ENCODE measurements at regions not wholly inside any gene's neighbourhood (a gene's known extent, or its start where the extent isn't known, plus 50 kb on each side); places are given as distances from the start of the nearest gene placed in this dataset.
"Not testable (repeated sequence)": the region's sequence is repeated elsewhere in the genome, so short reads cannot be mapped to it uniquely, and the experiment has no call there.

DNA sequence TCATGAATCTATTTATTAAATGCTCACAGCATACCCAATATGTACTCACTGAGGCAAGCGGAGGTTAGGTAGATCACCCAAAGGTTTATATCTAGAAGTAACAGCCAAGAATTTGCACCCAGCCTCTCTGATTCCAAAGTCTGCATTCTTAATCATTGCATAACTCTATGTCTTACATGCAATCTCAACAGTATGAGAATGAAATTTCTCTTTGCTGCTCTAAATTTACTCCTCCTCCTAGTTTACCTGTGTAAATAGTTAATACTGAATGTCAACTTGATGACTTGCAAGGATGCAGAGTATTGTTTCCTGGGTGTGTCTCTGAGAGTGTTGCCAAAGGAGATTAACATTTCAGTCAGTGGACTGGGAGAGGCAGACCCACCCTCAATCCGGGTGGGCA is 840.6 kb downstream of the BRINP3 start:
- no peaks in the 10 kb centered on the region for H3K4me1 ChIP-seq (ENCODE audit: insufficient read depth, low read length)
- no peak overlapping the region for H3K27ac ChIP-seq (ENCODE audit: low read depth, low read length)
- H3K79me2 ChIP-seq (ENCODE audit: insufficient read depth, low read length): no peaks in the 10 kb centered on the region
- H3K9me3 ChIP-seq (ENCODE audit: low read depth, low read length): no peaks in the 10 kb centered on the region
- H3K36me3 ChIP-seq (ENCODE audit: insufficient read depth, low read length): no peaks in the 10 kb centered on the region
- no peak overlapping the region for H2AFZ ChIP-seq (ENCODE audit: low read length)
- H4K20me1 ChIP-seq (ENCODE audit: insufficient read depth, low read length): no peaks in the 10 kb centered on the region
- H3K4me3 ChIP-seq (ENCODE audit: insufficient read depth, low read length): no peak overlapping the region
- TF ChIP-seq, protein P1, sequence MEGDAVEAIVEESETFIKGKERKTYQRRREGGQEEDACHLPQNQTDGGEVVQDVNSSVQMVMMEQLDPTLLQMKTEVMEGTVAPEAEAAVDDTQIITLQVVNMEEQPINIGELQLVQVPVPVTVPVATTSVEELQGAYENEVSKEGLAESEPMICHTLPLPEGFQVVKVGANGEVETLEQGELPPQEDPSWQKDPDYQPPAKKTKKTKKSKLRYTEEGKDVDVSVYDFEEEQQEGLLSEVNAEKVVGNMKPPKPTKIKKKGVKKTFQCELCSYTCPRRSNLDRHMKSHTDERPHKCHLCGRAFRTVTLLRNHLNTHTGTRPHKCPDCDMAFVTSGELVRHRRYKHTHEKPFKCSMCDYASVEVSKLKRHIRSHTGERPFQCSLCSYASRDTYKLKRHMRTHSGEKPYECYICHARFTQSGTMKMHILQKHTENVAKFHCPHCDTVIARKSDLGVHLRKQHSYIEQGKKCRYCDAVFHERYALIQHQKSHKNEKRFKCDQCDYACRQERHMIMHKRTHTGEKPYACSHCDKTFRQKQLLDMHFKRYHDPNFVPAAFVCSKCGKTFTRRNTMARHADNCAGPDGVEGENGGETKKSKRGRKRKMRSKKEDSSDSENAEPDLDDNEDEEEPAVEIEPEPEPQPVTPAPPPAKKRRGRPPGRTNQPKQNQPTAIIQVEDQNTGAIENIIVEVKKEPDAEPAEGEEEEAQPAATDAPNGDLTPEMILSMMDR (IDR thresholded peaks at IDR 0.05; ENCODE audit: extremely low read depth, low read depth, low read length): no peak
- DNase-seq (ENCODE audit: insufficient read length, low spot score, missing footprints): no peak
- no peaks in the 10 kb centered on the region for H3K27me3 ChIP-seq (ENCODE audit: insufficient read depth, low read length)
- H3K4me2 ChIP-seq (ENCODE audit: insufficient read depth, low read length): no peak overlapping the region

DNA sequence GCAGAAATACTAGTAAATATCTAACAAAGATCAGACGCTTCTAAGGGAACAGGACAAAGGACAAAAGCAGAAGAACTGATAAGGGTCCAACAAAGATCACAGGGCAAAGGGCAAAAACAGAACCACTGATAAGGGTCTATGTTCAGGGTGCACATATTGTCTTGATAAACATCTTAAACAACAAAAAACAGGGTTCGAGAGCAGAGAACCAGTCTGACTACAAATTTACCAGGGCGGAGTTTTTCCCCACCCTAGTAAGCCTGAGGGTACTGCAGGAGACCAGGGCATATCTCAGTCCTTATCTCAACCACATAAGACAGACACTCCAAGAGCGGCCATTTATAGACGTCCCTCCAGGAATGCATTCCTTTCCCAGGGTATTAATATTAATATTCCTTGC is 833.5 kb downstream of the BRINP3 start:
- not testable (repeated sequence) for H3K27ac ChIP-seq (ENCODE audit: low read depth, low read length); DNase-seq (ENCODE audit: insufficient read length, low spot score, missing footprints); H3K9me3 ChIP-seq (ENCODE audit: low read depth, low read length); H4K20me1 ChIP-seq (ENCODE audit: insufficient read depth, low read length); H2AFZ ChIP-seq (ENCODE audit: low read length); H3K4me2 ChIP-seq (ENCODE audit: insufficient read depth, low read length); H3K27me3 ChIP-seq (ENCODE audit: insufficient read depth, low read length); H3K4me1 ChIP-seq (ENCODE audit: insufficient read depth, low read length); H3K4me3 ChIP-seq (ENCODE audit: insufficient read depth, low read length); H3K79me2 ChIP-seq (ENCODE audit: insufficient read depth, low read length); H3K36me3 ChIP-seq (ENCODE audit: insufficient read depth, low read length)

DNA sequence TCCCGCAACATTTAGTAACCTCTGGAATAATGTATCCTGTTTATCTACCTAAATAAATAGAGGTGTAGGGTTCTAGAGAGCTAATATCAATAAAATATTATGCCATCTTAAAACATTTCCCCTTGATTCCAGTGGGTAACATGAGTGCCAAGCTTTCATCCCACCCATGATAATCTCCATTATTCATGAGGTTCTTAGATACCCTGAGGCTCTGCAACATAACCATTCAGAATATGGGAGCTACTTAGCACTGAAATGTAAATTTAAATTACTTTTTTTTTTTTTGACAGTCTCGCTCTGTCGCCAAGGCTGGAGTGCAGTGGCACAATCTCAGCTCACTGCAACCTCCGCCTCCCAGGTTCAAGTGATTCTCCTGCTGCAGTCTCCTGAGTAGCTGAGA is 832.7 kb downstream of the BRINP3 start:
- no peaks in the 10 kb centered on the region for H3K79me2 ChIP-seq (ENCODE audit: insufficient read depth, low read length)
- no peaks in the 10 kb centered on the region for H3K9me3 ChIP-seq (ENCODE audit: low read depth, low read length)
- no peaks in the 10 kb centered on the region for H3K36me3 ChIP-seq (ENCODE audit: insufficient read depth, low read length)
- H3K4me2 ChIP-seq (ENCODE audit: insufficient read depth, low read length): no peak overlapping the region
- no peaks in the 10 kb centered on the region for H3K27me3 ChIP-seq (ENCODE audit: insufficient read depth, low read length)
- H2AFZ ChIP-seq (ENCODE audit: low read length): no peak overlapping the region
- TF ChIP-seq, protein P1 (IDR thresholded peaks at IDR 0.05; ENCODE audit: extremely low read depth, low read depth, low read length): no peak
- H3K4me1 ChIP-seq (ENCODE audit: insufficient read depth, low read length): no peaks in the 10 kb centered on the region
- H4K20me1 ChIP-seq (ENCODE audit: insufficient read depth, low read length): no peaks in the 10 kb centered on the region
- no peak overlapping the region for H3K27ac ChIP-seq (ENCODE audit: low read depth, low read length)
- DNase-seq (ENCODE audit: insufficient read length, low spot score, missing footprints): no peak
- H3K4me3 ChIP-seq (ENCODE audit: insufficient read depth, low read length): no peak overlapping the region

DNA sequence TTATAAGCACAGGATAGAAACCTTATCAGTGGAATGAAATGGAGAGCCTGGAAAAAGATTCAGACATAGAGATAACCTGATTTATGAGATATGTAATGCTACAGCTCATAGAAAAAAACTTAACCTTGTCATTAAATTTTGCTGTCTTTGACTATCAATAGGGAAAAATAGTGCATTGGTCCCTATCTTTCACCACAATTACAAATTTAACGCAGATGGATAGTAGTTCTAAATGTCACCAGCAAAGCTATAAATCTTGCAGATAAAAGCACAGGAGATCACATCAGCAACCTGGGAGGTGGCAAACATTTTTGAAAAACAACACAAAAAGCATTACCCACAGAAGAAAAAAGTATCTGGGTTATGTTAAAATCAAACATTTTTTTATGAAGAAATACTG is 831.6 kb downstream of the BRINP3 start:
- TF ChIP-seq, protein P1 (IDR thresholded peaks at IDR 0.05; ENCODE audit: extremely low read depth, low read depth, low read length): no peak

DNA sequence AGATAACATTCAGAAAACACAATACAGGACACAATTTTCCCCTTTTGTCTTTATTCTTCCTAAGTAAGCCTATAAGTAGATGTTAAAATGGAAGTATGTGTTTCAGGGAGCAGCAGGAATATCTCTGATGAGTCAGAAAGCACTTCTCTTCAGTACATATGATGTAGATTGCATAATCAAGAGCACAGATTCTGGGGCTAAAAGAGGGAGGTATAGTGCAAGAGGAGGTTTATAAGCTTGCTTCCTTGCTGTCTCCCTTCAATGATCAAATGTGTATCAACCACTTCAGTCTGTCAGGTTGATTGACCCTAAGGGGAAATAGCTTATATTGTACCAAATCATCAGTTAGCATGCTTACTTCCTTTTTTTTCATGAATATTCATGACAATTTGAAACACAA is 822.8 kb downstream of the BRINP3 start:
- TF ChIP-seq, protein P1 (IDR thresholded peaks at IDR 0.05; ENCODE audit: extremely low read depth, low read depth, low read length): no peak
- H3K36me3 ChIP-seq (ENCODE audit: insufficient read depth, low read length): no peaks in the 10 kb centered on the region
- no peaks in the 10 kb centered on the region for H3K79me2 ChIP-seq (ENCODE audit: insufficient read depth, low read length)
- H3K4me2 ChIP-seq (ENCODE audit: insufficient read depth, low read length): no peak overlapping the region
- no peak overlapping the region for H3K4me3 ChIP-seq (ENCODE audit: insufficient read depth, low read length)
- no peak for DNase-seq (ENCODE audit: insufficient read length, low spot score, missing footprints)
- H2AFZ ChIP-seq (ENCODE audit: low read length): no peak overlapping the region
- H3K27me3 ChIP-seq (ENCODE audit: insufficient read depth, low read length): no peaks in the 10 kb centered on the region
- no peaks in the 10 kb centered on the region for H3K9me3 ChIP-seq (ENCODE audit: low read depth, low read length)
- H3K27ac ChIP-seq (ENCODE audit: low read depth, low read length): no peak overlapping the region
- H4K20me1 ChIP-seq (ENCODE audit: insufficient read depth, low read length): no peaks in the 10 kb centered on the region
- no peaks in the 10 kb centered on the region for H3K4me1 ChIP-seq (ENCODE audit: insufficient read depth, low read length)

More for the DNA sequence above, 831.6 kb downstream of the BRINP3 start:
- Histone ChIP-seq H3K9me3 (ENCODE audit: low read depth, low read length) (no peaks in the 10 kb centered on the region), H2AFZ (ENCODE audit: low read length) (no peak overlapping the region), H3K79me2 (ENCODE audit: insufficient read depth, low read length) (no peaks in the 10 kb centered on the region), H3K4me3 (ENCODE audit: insufficient read depth, low read length) (no peak overlapping the region), H3K27me3 (ENCODE audit: insufficient read depth, low read length) (no peaks in the 10 kb centered on the region), H3K27ac (ENCODE audit: low read depth, low read length) (no peak overlapping the region), H3K36me3 (ENCODE audit: insufficient read depth, low read length) (no peaks in the 10 kb centered on the region), H3K4me1 (ENCODE audit: insufficient read depth, low read length) (no peaks in the 10 kb centered on the region), H4K20me1 (ENCODE audit: insufficient read depth, low read length) (no peaks in the 10 kb centered on the region), H3K4me2 (ENCODE audit: insufficient read depth, low read length) (no peak overlapping the region)
- no peak for DNase-seq (ENCODE audit: insufficient read length, low spot score, missing footprints)
